Brain microvascular endothelial cell (primary cell): ENCODE measurements at regions not wholly inside any gene's neighbourhood (a gene's known extent, or its start where the extent isn't known, plus 50 kb on each side); places are given as distances from the start of the nearest gene placed in this dataset.

Experiments used
- DNase-seq: peaks from one replicate; pipeline ENCODE4 v3.0.0-alpha.2; 2020
- H3K27ac ChIP-seq: fragments of 250-450 bp; sonication (Bioruptor Pico); 2 replicates; pipeline ENCODE4 v1.5.1; 2020; ENCODE audit warnings: mild to moderate bottlenecking, moderate library complexity
- H3K27me3 ChIP-seq: fragments of 250-450 bp; sonication (Bioruptor Pico); replicated peaks from 2 replicates; pipeline ENCODE4 v1.5.1; 2020; ENCODE audit warnings: mild to moderate bottlenecking
- H3K36me3 ChIP-seq: fragments of 250-450 bp; sonication (Bioruptor Pico); replicated peaks from 2 replicates; pipeline ENCODE4 v1.5.1; 2020; ENCODE audit warnings: mild to moderate bottlenecking
- H3K4me3 ChIP-seq: 2 replicates; pipeline ENCODE4 v1.5.1; 2011; ENCODE audit warnings: low read depth, mild to moderate bottlenecking, control low read depth, low read length, moderate library complexity
- CTCF ChIP-seq: IDR thresholded peaks from 2 replicates; pipeline ENCODE4 v1.5.1; 2011; ENCODE audit warnings: low read depth, mild to moderate bottlenecking, moderate library complexity, low read length, control low read depth, inconsistent platforms; ENCODE audit errors: missing control alignments
- in situ Hi-C: cut with HindIII; loops from 2 replicates; pipeline ENCODE4 v1.10.0; 2017; ENCODE audit warnings: low sequenced_read_pairs, low pct_ligation_motif_present

DNA sequence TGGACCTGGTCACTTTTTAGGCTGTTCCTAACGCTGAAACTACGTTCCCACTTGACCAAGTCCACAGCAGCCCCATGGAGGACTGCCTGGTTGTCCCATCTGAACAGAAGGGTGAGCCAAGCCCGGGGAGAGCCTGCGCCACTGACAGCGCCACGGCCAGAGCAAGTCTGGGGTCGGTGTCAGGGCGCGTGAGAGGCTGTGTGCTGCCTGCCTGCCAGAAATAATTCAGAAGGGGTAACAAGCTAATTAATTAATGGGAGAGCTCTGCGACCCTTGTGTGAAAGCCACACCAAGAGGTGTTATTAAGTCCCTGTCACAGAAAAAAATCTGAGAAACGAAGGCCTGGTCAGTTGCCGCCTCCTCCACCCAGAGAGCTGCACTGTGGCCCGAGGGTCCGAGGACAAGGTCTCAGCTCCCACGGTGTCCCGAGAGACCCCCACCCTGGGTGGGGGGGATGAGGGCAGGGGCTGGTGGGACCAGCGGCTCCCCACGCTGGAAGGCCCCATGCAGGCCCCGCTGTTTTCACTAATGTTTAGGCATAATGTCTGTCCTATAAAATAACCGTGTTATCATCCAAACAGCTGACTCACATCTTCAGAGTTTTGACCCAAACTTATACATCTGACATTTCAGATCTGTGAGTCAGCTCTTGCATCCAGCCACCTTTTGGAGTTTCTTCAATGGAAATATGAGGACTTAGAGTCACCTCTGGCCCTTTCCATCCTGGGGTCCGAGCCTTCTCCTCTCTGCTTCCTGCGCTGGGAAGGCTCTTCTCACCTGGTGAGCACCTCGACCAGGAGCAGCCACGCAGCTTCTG, 58.5 kb downstream of the DLL1 start:
- in situ Hi-C loops, result no loop called here
- no peak overlapping the region for H3K4me3 ChIP-seq
- TF ChIP-seq CTCF, result no peak
- no peak for DNase-seq
- no peaks in the 10 kb centered on the region for H3K36me3 ChIP-seq
- H3K27me3 ChIP-seq, result no peaks in the 10 kb centered on the region
- no peak overlapping the region for H3K27ac ChIP-seq

GRCh38 chr6:170231293-170232185, 59.3 kb downstream of the DLL1 start:
- no peak for DNase-seq
- Histone ChIP-seq H3K27ac (no peak overlapping the region), H3K27me3 (no peaks in the 10 kb centered on the region), H3K36me3 (no peaks in the 10 kb centered on the region), H3K4me3 (no peak overlapping the region)
- in situ Hi-C loops, result no loop called here
- TF ChIP-seq CTCF, result no peak

DNA sequence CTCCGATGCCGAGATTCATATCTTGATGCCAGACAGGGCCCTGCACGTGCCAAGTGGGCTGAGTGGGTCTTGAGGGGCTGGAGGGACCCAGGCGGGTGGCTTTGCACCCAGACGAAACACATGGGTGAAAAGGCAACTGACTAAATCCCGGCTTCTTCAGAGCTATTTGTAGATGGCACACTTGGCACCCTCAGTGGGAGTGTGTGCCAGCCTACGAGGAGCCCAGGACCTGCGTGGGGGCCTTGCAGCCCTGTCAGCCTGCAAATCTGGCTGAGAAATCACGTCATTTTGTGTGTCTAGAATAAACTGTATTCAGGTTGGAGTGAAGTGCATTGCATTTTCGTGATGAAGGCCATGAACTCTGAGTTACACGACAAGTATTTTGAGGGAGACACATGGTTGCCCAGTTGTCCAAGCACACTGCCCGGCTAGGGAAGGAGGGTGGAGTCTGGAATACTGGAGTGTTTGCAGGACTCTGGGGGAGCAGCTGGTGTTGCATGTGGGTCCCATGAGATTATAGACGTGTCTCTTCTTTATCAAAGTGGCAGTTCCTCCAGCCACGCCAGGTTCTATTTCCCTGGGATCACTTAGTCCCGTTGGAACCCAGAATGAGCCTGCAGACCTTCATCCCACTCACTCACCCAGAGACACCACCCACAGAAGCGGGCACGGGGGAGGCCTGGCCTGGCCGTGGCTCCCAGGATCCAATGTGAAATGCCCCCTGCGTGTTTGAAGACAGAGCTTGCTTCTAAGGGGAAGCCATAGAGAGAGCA, 60.2 kb downstream of the DLL1 start:
- no peak for TF ChIP-seq CTCF
- in situ Hi-C loops, result no loop called here
- H3K36me3 ChIP-seq, result no peaks in the 10 kb centered on the region
- no peaks in the 10 kb centered on the region for H3K27me3 ChIP-seq
- no peak overlapping the region for H3K4me3 ChIP-seq
- no peak overlapping the region for H3K27ac ChIP-seq
- no peak for DNase-seq

DNA sequence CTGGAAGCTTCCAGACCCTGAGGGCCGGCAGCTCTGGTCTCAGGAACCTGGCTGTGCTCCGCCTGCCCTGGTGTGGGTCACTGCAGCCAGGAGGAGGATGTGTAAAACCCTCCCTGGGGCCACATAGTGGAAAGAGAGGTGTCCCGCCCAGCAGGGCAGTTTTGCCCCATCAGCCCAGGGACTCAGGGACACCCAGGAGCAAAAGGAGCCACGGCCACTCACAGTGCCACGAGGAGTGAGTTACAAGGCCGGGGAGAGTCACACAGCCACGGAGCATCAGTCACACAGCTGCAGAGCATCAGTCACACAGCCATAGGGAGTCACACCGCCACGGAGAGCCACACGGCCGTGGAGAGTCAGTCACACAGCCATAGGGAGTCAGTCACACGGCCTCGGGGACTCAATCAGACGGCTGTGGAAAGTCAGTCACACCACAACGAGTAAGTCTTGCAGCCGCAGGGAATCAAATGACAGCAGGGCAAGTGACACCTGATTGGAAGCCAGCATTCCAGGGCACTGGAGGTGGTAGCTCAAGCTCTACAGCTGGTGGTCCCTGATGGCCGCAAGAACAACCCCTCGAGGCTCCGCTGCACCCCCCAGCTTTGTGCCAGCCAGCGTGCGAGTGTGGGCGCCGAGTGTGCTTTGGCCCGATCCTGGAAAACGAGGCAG, 60.9 kb downstream of the DLL1 start:
- no peak for DNase-seq
- Histone ChIP-seq H3K4me3 (no peak overlapping the region), H3K36me3 (no peaks in the 10 kb centered on the region), H3K27me3 (no peaks in the 10 kb centered on the region), H3K27ac (no peak overlapping the region)
- TF ChIP-seq CTCF, result no peak
- in situ Hi-C loops, result no loop called here

- in situ Hi-C loops, result no loop called here
- H3K27ac ChIP-seq, result no peak overlapping the region
- H3K4me3 ChIP-seq, result no peak overlapping the region
- no peak for TF ChIP-seq CTCF
- H3K36me3 ChIP-seq, result no peaks in the 10 kb centered on the region
- no peak for DNase-seq
- no peaks in the 10 kb centered on the region for H3K27me3 ChIP-seq
These were observed 61.5 kb downstream of the DLL1 start for GRCh38 chr6:170229396-170229795.
